Kidney tubule cell (primary cell): ENCODE measurements at regions not wholly inside any gene's neighbourhood (a gene's known extent, or its start where the extent isn't known, plus 50 kb on each side); places are given as distances from the start of the nearest gene placed in this dataset.
"Not testable (repeated sequence)": the region's sequence is repeated elsewhere in the genome, so short reads cannot be mapped to it uniquely, and the experiment has no call there.

Experiments used
- DNase-seq: peaks from one replicate; pipeline ENCODE4 v3.0.0-alpha.2; 2018; ENCODE audit warnings: low spot score

GRCh38 chr1:208347191-208347590 lies 103.0 kb upstream of the PLXNA2 start:
- DNase-seq, result no peak

- DNase-seq, result no peak
These were observed 105.6 kb upstream of the PLXNA2 start for GRCh38 chr1:208349694-208350330.

GRCh38 chr1:208350815-208351214 lies 106.6 kb upstream of the PLXNA2 start:
- DNase-seq, result no peak

- DNase-seq, result no peak
These were observed 107.7 kb upstream of the PLXNA2 start for GRCh38 chr1:208351838-208352237.

GRCh38 chr1:208353797-208354196 lies 109.6 kb upstream of the PLXNA2 start:
- DNase-seq, result not testable (repeated sequence)

GRCh38 chr1:208357644-208358507 lies 113.7 kb upstream of the PLXNA2 start:
- no peak for DNase-seq

- no peak for DNase-seq
These were observed 114.5 kb upstream of the PLXNA2 start for GRCh38 chr1:208358651-208359050.

GRCh38 chr1:208362011-208362410 lies 117.8 kb upstream of the PLXNA2 start:
- DNase-seq, result no peak

GRCh38 chr1:208366559-208366958 lies 122.4 kb upstream of the PLXNA2 start:
- no peak for DNase-seq

- no peak for DNase-seq
These were observed 124.9 kb upstream of the PLXNA2 start for GRCh38 chr1:208369045-208369444.

- no peak for DNase-seq
These were observed 125.5 kb upstream of the PLXNA2 start for GRCh38 chr1:208369658-208370057.

GRCh38 chr1:208374391-208374941 lies 130.3 kb upstream of the PLXNA2 start:
- DNase-seq, result peak; percentile 35

- DNase-seq, result no peak
These were observed 137.3 kb upstream of the PLXNA2 start for GRCh38 chr1:208381481-208381880.

- no peak for DNase-seq
These were observed 144.0 kb upstream of the PLXNA2 start for GRCh38 chr1:208387908-208388811.

- no peak for DNase-seq
These were observed 149.2 kb upstream of the PLXNA2 start for GRCh38 chr1:208393416-208393815.

GRCh38 chr1:208393826-208394225 lies 149.6 kb upstream of the PLXNA2 start:
- DNase-seq, result no peak

- no peak for DNase-seq
These were observed 153.1 kb upstream of the PLXNA2 start for GRCh38 chr1:208397286-208397685.

GRCh38 chr1:208405014-208405413 lies 160.8 kb upstream of the PLXNA2 start:
- no peak for DNase-seq

- DNase-seq, result no peak
These were observed 165.0 kb upstream of the PLXNA2 start for GRCh38 chr1:208409176-208409575.

GRCh38 chr1:208410409-208410808 lies 166.2 kb upstream of the PLXNA2 start:
- no peak for DNase-seq

- no peak for DNase-seq
These were observed 168.8 kb upstream of the PLXNA2 start for GRCh38 chr1:208413006-208413405.

- DNase-seq, result no peak
These were observed 174.5 kb upstream of the PLXNA2 start for GRCh38 chr1:208418667-208419066.
